ENCODE measurements at regions not wholly inside any gene's neighbourhood (a gene's known extent, or its start where the extent isn't known, plus 50 kb on each side); places are given as distances from the start of the nearest gene placed in this dataset.

DNA sequence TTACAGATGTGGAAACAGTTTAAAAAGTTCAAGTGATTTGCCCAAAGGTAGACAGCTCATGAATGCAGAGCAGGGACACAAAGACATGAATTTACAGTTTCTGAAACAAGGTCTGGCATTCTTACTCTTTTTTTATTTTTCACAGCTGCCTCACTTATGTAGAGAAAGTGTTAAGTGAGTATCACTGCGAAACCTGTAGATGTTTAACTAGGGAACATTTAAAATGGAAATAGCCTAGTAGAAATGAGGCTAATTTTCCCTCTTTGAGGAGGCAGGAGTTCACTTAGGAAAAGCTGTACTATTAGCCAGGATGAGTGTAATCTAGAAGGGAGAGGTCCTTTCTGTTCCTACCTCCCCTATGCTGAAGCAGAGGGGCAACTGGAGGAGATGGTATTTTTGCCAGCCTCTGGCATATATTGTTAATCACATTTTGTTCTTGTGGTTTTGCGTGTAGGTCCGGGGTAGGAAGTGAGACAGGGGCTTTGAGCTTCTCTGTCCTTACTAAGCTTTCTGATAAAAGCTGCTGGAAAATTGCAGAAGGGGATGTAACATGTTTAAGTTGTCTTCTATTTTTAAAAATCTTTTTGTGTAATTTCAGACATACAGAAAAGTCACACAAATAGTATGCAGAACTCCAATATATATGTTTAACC, 492.8 kb upstream of the NR3C2 start:
- H3K4me3 ChIP-seq (ENCODE audit: low read depth, low read length) = no peak overlapping the region
- TF ChIP-seq, protein P1, sequence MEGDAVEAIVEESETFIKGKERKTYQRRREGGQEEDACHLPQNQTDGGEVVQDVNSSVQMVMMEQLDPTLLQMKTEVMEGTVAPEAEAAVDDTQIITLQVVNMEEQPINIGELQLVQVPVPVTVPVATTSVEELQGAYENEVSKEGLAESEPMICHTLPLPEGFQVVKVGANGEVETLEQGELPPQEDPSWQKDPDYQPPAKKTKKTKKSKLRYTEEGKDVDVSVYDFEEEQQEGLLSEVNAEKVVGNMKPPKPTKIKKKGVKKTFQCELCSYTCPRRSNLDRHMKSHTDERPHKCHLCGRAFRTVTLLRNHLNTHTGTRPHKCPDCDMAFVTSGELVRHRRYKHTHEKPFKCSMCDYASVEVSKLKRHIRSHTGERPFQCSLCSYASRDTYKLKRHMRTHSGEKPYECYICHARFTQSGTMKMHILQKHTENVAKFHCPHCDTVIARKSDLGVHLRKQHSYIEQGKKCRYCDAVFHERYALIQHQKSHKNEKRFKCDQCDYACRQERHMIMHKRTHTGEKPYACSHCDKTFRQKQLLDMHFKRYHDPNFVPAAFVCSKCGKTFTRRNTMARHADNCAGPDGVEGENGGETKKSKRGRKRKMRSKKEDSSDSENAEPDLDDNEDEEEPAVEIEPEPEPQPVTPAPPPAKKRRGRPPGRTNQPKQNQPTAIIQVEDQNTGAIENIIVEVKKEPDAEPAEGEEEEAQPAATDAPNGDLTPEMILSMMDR (IDR thresholded peaks at IDR 0.05; ENCODE audit: borderline replicate concordance, insufficient read depth, low read depth, low read length) = no peak

DNA sequence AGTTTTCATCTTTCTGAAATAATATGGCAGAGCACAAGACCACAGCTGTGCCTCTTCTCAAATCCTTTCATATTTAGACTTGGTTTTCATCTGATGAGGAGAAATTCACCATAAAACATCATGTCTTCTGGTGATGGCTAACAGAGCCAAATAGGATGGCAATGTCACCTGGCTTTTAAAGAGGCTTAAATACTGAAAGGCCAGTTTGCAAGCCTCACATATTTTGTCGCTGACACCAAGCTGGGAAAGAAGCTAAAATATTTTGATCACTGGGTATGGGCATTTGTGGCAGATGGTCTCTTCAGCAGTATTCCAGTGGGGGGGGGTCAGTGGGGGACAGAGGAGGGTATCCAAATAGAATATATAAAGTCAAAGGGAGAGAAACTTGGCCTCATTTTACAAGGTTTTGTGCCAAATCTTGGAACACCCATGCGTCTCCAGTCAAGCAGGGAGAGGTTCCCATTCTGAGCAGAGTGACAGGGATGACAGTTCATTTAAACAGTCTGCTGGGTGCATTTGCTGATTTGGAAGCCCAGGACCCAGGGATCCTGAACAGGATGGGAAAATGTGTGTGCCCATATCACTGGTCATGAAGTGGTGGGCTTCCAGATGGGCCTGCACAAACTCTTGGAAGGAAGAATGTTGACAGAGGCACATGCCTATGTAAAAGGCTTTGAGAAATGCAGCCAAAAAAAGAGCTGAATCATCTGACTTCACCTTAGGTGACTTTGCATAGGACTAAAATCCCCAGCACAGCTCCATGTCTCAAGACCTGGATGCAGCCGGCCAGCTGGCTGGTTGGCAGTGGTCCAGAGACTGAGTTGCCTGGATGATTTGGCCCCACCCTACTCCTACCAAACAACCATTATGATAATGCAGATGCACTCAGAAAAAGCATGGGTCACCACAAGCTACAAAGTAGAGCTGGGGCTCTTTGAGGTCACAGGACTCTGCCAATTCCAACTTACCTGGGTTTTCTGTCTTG, 484.4 kb upstream of the NR3C2 start:
- TF ChIP-seq, protein P1 (IDR thresholded peaks at IDR 0.05; ENCODE audit: borderline replicate concordance, insufficient read depth, low read depth, low read length) = no peak
- H3K4me3 ChIP-seq (ENCODE audit: low read depth, low read length) = no peak overlapping the region

DNA sequence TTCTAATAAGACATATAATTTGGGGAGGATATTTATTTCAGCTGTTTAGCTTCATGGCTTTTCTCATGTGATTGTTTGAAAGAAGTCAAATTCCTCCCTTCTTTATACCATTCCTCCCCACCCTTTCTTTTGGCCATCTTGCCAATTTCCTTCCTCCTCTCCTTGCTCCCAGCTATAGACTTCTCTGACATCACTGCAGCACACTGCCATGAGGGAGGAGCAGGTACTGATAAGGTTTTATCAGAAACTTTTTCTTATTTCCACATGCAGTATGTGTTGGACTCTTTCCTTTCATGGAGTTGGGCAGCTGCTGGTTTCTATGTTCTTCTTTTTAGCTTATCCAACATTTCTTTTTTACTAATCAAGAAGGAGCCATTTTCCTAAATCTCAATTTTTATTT, 481.7 kb upstream of the NR3C2 start:
- TF ChIP-seq, protein P1 (IDR thresholded peaks at IDR 0.05; ENCODE audit: borderline replicate concordance, insufficient read depth, low read depth, low read length) = no peak
- H3K4me3 ChIP-seq (ENCODE audit: low read depth, low read length) = no peak overlapping the region

DNA sequence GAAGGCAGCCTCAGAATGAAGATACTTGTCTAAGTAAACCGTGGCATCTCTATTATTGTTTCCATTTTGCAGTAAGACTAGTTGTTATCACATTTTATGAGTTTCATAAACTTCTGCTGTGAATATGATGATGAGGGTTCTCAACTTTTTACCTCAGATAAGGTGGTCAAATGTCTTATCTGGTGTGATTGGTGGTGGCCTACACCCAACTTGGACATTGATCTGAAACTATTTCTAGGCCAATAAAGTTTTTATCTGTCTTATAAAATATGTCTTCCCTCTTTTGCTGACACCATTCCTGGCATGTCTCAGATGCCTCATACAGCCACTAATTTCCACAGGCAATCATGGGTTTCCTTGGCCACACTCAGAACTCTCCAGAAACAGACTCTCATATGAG, 480.3 kb upstream of the NR3C2 start:
- H3K4me3 ChIP-seq (ENCODE audit: low read depth, low read length) = no peak overlapping the region
- TF ChIP-seq, protein P1 (IDR thresholded peaks at IDR 0.05; ENCODE audit: borderline replicate concordance, insufficient read depth, low read depth, low read length) = no peak

DNA sequence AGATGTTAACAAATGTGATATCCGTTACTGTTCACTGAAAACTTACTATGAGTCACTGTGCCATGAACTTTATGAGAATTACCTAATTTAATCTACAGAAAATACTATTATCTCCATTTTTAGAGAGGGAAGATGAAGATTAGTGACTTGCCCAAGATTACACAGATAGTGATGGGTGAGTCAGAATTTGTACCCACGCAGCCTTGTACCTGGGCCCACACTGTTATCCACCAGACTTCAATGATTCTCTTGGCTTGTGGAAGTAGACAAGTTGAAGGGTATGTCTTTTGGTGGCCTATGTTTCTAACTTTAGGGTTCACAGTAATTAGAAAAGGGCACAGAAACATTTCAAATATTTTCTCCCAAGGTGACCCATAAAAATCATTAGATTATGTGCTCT, 472.5 kb upstream of the NR3C2 start:
- no peak overlapping the region for H3K4me3 ChIP-seq (ENCODE audit: low read depth, low read length)
- TF ChIP-seq, protein P1 (IDR thresholded peaks at IDR 0.05; ENCODE audit: borderline replicate concordance, insufficient read depth, low read depth, low read length) = no peak

DNA sequence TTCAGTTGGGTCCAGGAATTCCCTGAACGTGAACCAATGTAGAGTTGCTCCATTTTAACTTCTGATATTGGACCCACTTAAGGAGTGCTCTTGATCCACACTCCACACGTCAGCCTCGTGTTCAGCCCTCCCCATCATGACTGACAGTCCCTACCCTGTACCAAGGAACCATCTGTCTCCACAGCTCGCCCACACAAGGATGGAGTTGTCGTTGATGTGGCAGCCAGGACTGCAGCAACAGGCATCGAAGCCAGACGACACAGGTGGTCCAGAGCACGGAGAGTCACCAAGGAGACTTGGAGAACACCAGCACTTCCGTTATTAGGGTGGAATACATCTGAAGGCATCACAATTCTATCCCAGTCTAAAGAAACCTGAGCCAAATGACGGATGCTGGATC, 472.1 kb upstream of the NR3C2 start:
- TF ChIP-seq, protein P1 (IDR thresholded peaks at IDR 0.05; ENCODE audit: borderline replicate concordance, insufficient read depth, low read depth, low read length) = no peak

More for the DNA sequence above, 472.1 kb upstream of the NR3C2 start:
- no peak overlapping the region for H3K4me3 ChIP-seq (ENCODE audit: low read depth, low read length)
